ENCODE measurements at regions not wholly inside any gene's neighbourhood (a gene's known extent, or its start where the extent isn't known, plus 50 kb on each side); places are given as distances from the start of the nearest gene placed in this dataset.

DNA sequence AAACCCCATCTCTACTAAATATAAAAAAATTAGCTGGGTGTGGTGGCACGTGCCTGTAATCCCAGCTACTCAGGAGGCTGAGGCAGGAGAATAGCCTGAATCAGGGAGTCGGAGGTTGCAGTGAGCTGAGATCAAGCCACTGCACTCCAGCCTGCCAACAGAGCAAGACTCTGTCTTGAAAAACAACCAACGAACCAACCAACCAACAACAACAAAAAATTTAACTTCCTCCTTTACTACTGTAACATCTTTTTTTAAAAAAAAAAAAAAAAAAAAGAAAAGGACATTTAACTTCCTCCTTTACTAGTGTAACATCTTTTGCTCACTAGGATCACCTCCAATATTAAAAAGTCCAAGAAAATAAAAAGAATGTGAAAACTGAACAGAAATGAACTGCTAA lies 92.3 kb upstream of the TMEM168 start:
- Histone ChIP-seq H3K9ac (no peak overlapping the region), H3K4me1 (peaks cover 7% of the 10 kb centered on the region), H3K4me3 (ENCODE audit: low read depth, low read length) (no peak overlapping the region), H3K4me2 (ENCODE audit: low read length) (no peak overlapping the region), H2AFZ (no peak overlapping the region), H3K36me3 (ENCODE audit: control insufficient read depth, insufficient read depth, low read length) (no peaks in the 10 kb centered on the region), H3K27me3 (ENCODE audit: control insufficient read depth, insufficient read depth, low read length) (no peaks in the 10 kb centered on the region), H3K27ac (no peak overlapping the region), H3K79me2 (peaks cover 27% of the 10 kb centered on the region), H3K9me3 (ENCODE audit: control insufficient read depth, low read length) (no peaks in the 10 kb centered on the region)
- TF ChIP-seq CTCF (IDR thresholded peaks at IDR 0.05), result no peak

DNA sequence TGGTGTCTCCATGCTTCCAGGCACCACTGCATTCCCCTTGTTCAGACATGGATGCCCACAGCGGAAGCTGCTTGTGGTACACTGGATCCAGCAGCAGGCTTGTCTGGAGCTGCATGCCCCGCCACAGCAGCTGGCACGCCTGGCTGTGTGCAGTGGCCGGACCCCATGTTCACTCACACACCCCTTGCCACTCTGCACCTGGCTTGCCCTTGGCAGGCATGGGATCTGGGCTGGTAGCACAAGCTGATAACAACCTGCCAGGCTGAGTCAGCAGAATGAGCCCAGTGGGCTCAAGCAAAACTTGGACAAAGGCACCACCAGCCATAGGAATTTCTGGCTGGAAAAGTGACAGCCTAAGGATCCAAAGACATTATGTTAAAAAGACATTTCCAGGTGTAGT lies 91.8 kb upstream of the TMEM168 start:
- Histone ChIP-seq H3K9ac (no peak overlapping the region), H3K9me3 (ENCODE audit: control insufficient read depth, low read length) (no peaks in the 10 kb centered on the region), H3K27ac (no peak overlapping the region), H2AFZ (no peak overlapping the region), H3K4me1 (peaks cover 3% of the 10 kb centered on the region), H3K4me3 (ENCODE audit: low read depth, low read length) (no peak overlapping the region), H3K79me2 (peaks cover 27% of the 10 kb centered on the region), H3K4me2 (ENCODE audit: low read length) (no peak overlapping the region), H3K27me3 (ENCODE audit: control insufficient read depth, insufficient read depth, low read length) (no peaks in the 10 kb centered on the region), H3K36me3 (ENCODE audit: control insufficient read depth, insufficient read depth, low read length) (no peaks in the 10 kb centered on the region)
- no peak for TF ChIP-seq CTCF (IDR thresholded peaks at IDR 0.05)

GRCh38 chr7:112880818-112881418 lies 90.7 kb upstream of the TMEM168 start:
- no peak overlapping the region for H3K4me3 ChIP-seq (ENCODE audit: low read depth, low read length)
- H3K36me3 ChIP-seq (ENCODE audit: control insufficient read depth, insufficient read depth, low read length), result no peaks in the 10 kb centered on the region
- no peak overlapping the region for H2AFZ ChIP-seq
- H3K4me2 ChIP-seq (ENCODE audit: low read length), result no peak overlapping the region
- H3K4me1 ChIP-seq, result peaks cover 3% of the 10 kb centered on the region
- H3K9ac ChIP-seq, result no peak overlapping the region
- no peak for TF ChIP-seq CTCF (IDR thresholded peaks at IDR 0.05)
- peaks cover 21% of the 10 kb centered on the region for H3K79me2 ChIP-seq
- H3K9me3 ChIP-seq (ENCODE audit: control insufficient read depth, low read length), result no peaks in the 10 kb centered on the region
- H3K27ac ChIP-seq, result no peak overlapping the region
- H3K27me3 ChIP-seq (ENCODE audit: control insufficient read depth, insufficient read depth, low read length), result no peaks in the 10 kb centered on the region

DNA sequence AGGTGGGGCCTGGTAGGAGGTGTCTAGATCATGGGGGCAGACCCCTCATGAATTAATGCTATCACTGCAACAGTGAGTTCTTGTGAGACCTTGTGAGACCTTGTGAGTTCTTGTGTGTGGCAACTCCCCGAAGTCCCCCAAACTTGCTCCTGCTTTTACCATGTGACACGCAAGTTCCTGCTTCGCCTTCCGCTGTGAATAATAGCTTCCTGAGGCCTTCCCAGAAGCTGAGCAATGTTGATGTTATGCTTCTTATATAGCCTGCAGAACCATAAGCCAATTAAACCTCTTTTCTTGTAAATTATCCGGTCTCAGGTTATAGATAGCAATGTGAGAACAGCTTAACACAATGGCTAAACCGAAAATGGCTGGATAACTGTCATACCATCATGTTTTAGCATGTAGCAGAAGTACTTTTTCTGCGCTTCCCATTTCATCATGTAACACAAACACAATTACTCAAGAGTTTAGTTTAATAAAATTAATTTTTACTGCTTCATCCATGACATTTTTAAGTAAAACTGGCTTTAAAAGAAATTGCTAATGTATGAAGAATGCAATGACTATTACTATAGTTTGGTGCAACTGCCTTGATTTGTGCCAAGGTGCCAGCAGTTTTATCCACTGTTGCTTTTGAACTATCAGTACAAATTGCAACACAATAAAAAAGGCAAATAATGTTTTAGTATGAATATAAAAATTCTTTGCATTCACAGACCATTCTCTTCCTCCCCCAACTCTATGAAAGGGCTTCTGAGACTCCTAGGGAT lies 87.7 kb upstream of the TMEM168 start:
- H3K4me2 ChIP-seq (ENCODE audit: low read length), result no peak overlapping the region
- no peak overlapping the region for H3K9ac ChIP-seq
- H3K27ac ChIP-seq, result no peak overlapping the region
- peaks cover 12% of the 10 kb centered on the region for H3K79me2 ChIP-seq
- no peaks in the 10 kb centered on the region for H3K27me3 ChIP-seq (ENCODE audit: control insufficient read depth, insufficient read depth, low read length)
- no peak overlapping the region for H2AFZ ChIP-seq
- no peaks in the 10 kb centered on the region for H3K36me3 ChIP-seq (ENCODE audit: control insufficient read depth, insufficient read depth, low read length)
- peaks cover 3% of the 10 kb centered on the region for H3K4me1 ChIP-seq
- H3K4me3 ChIP-seq (ENCODE audit: low read depth, low read length), result no peak overlapping the region
- no peaks in the 10 kb centered on the region for H3K9me3 ChIP-seq (ENCODE audit: control insufficient read depth, low read length)
- no peak for TF ChIP-seq CTCF (IDR thresholded peaks at IDR 0.05)

DNA sequence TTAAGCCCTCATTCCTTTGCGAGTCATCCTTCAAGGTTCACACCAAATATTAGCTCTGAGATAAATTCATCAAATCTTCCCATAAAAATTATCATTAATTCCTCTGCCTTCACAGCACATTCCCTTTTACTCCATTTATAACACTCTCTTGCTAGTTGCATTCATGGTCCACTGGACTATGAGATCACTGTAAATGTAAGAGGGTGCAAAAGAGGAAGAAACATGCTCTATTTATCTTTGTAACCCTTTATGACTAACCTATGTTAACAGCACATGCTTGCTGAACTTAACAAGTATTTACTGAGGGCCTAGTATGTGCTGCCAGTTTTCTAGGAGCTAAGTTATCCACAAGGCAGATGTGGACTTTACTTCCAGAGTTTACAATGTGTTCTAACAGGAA lies 86.7 kb upstream of the TMEM168 start:
- H3K4me1 ChIP-seq, result no peaks in the 10 kb centered on the region
- H3K36me3 ChIP-seq (ENCODE audit: control insufficient read depth, insufficient read depth, low read length), result no peaks in the 10 kb centered on the region
- no peak overlapping the region for H3K4me3 ChIP-seq (ENCODE audit: low read depth, low read length)
- TF ChIP-seq CTCF (IDR thresholded peaks at IDR 0.05), result no peak
- no peak overlapping the region for H3K9ac ChIP-seq
- H3K79me2 ChIP-seq, result peaks cover 10% of the 10 kb centered on the region
- no peaks in the 10 kb centered on the region for H3K9me3 ChIP-seq (ENCODE audit: control insufficient read depth, low read length)
- no peak overlapping the region for H3K4me2 ChIP-seq (ENCODE audit: low read length)
- no peak overlapping the region for H3K27ac ChIP-seq
- H3K27me3 ChIP-seq (ENCODE audit: control insufficient read depth, insufficient read depth, low read length), result no peaks in the 10 kb centered on the region
- no peak overlapping the region for H2AFZ ChIP-seq

All from parathyroid adenoma (tissue), 2 donors.